Stimulated activated CD8-positive, alpha-beta memory T cell treated with anti-CD3 and anti-CD28 coated beads, Interleukin-15, amount 100 ng/mL, for 48 hours (primary cell): ENCODE measurements at regions not wholly inside any gene's neighbourhood (a gene's known extent, or its start where the extent isn't known, plus 50 kb on each side); places are given as distances from the start of the nearest gene placed in this dataset.

ENCODE experiments used
- DNase-seq, 2 donors: peaks; one replicate each; pipeline ENCODE4 v3.0.0-alpha.2; 2020; ENCODE audit warnings: low read depth in 2 of 2

- DNase-seq: no peak
Measured at GRCh38 chr20:24777746-24778145, 171.3 kb upstream of the CST7 start.

- DNase-seq: no peak
Measured at GRCh38 chr20:24778585-24779031, 170.5 kb upstream of the CST7 start.

GRCh38 chr20:24779131-24779530, 169.9 kb upstream of the CST7 start:
- no peak for DNase-seq

- no peak for DNase-seq
Measured at GRCh38 chr20:24779946-24780345, 169.1 kb upstream of the CST7 start.

- DNase-seq: no peak
Measured at GRCh38 chr20:24780674-24781417, 168.2 kb upstream of the CST7 start.

GRCh38 chr20:24781418-24781980, 167.6 kb upstream of the CST7 start:
- DNase-seq: no peak

GRCh38 chr20:24782301-24782700, 166.8 kb upstream of the CST7 start:
- DNase-seq: no peak

GRCh38 chr20:24782801-24783630, 166.1 kb upstream of the CST7 start:
- no peak for DNase-seq

GRCh38 chr20:24783631-24784492, 165.2 kb upstream of the CST7 start:
- no peak for DNase-seq

GRCh38 chr20:24784607-24785006, 164.5 kb upstream of the CST7 start:
- DNase-seq: no peak

- no peak for DNase-seq
Measured at GRCh38 chr20:24785141-24786110, 163.6 kb upstream of the CST7 start.

GRCh38 chr20:24786111-24786495, 163.0 kb upstream of the CST7 start:
- no peak for DNase-seq

- DNase-seq: no peak
Measured at GRCh38 chr20:24786646-24787045, 162.4 kb upstream of the CST7 start.

- DNase-seq: no peak
Measured at GRCh38 chr20:24787071-24787470, 162.0 kb upstream of the CST7 start.

GRCh38 chr20:24787621-24788020, 161.4 kb upstream of the CST7 start:
- no peak for DNase-seq

GRCh38 chr20:24789877-24790276, 159.2 kb upstream of the CST7 start:
- DNase-seq: no peak

GRCh38 chr20:24790746-24791283, 158.3 kb upstream of the CST7 start:
- DNase-seq: no peak

- DNase-seq: no peak
Measured at GRCh38 chr20:24791953-24792352, 157.1 kb upstream of the CST7 start.

GRCh38 chr20:24792641-24793495, 156.2 kb upstream of the CST7 start:
- DNase-seq: no peak
